Osteocyte (in vitro differentiated cells): ENCODE measurements at regions not wholly inside any gene's neighbourhood (a gene's known extent, or its start where the extent isn't known, plus 50 kb on each side); places are given as distances from the start of the nearest gene placed in this dataset.

ENCODE experiments used
- DNase-seq: peaks from one replicate; pipeline ENCODE4 v3.0.0; 2021; ENCODE audit warnings: mixed read lengths; ENCODE audit not compliant: unreplicated experiment; ENCODE audit errors: extremely low spot score
- H3K27ac Mint-ChIP-seq: one replicate; pipeline ENCODE4 v1.8.0; 2021; ENCODE audit warnings: mild to moderate bottlenecking, mixed read lengths; ENCODE audit not compliant: unreplicated experiment
- H3K27me3 Mint-ChIP-seq: one replicate; pipeline ENCODE4 v1.8.0; 2021; ENCODE audit warnings: mixed read lengths; ENCODE audit not compliant: unreplicated experiment
- H3K36me3 Mint-ChIP-seq: one replicate; pipeline ENCODE4 v1.8.0; 2021; ENCODE audit warnings: mixed read lengths; ENCODE audit not compliant: unreplicated experiment
- H3K4me1 Mint-ChIP-seq: one replicate; pipeline ENCODE4 v1.8.0; 2021; ENCODE audit warnings: mixed read lengths; ENCODE audit not compliant: unreplicated experiment
- H3K4me3 Mint-ChIP-seq: one replicate; pipeline ENCODE4 v1.8.0; 2021; ENCODE audit warnings: mild to moderate bottlenecking, moderate library complexity, mixed read lengths; ENCODE audit not compliant: unreplicated experiment
- H3K9me3 Mint-ChIP-seq: one replicate; pipeline ENCODE4 v1.8.0; 2021; ENCODE audit warnings: mixed read lengths; ENCODE audit not compliant: unreplicated experiment
- CTCF ChIP-seq: fragments of 200-600 bp; sonication (generic); IDR thresholded peaks from 2 replicates; pipeline ENCODE4 v1.5.0; 2021; ENCODE audit warnings: antibody characterized with exemption, mild to moderate bottlenecking, moderate library complexity

- no peaks in the 10 kb centered on the region for H3K4me1 Mint-ChIP-seq
- no peaks in the 10 kb centered on the region for H3K27me3 Mint-ChIP-seq
- H3K4me3 Mint-ChIP-seq, result no peak overlapping the region
- no peak overlapping the region for H3K27ac Mint-ChIP-seq
- no peaks in the 10 kb centered on the region for H3K36me3 Mint-ChIP-seq
- H3K9me3 Mint-ChIP-seq, result peaks cover 26% of the 10 kb centered on the region
- no peak for TF ChIP-seq CTCF
- DNase-seq, result no peak
Observed at GRCh38 chr16:13569986-13570385, 350.0 kb upstream of the ERCC4 start.

- no peaks in the 10 kb centered on the region for H3K4me1 Mint-ChIP-seq
Observed at GRCh38 chr16:13571036-13571435, 348.9 kb upstream of the ERCC4 start.

GRCh38 chr16:13573903-13574302, 346.1 kb upstream of the ERCC4 start:
- H3K27ac Mint-ChIP-seq, result no peak overlapping the region
- H3K4me1 Mint-ChIP-seq, result no peaks in the 10 kb centered on the region
- no peak overlapping the region for H3K4me3 Mint-ChIP-seq
- no peak for DNase-seq
- H3K36me3 Mint-ChIP-seq, result no peaks in the 10 kb centered on the region
- H3K9me3 Mint-ChIP-seq, result peaks cover 18% of the 10 kb centered on the region
- no peaks in the 10 kb centered on the region for H3K27me3 Mint-ChIP-seq
- no peak for TF ChIP-seq CTCF

More at GRCh38 chr16:13571036-13571435, 348.9 kb upstream of the ERCC4 start:
- no peaks in the 10 kb centered on the region for H3K27me3 Mint-ChIP-seq
- no peaks in the 10 kb centered on the region for H3K36me3 Mint-ChIP-seq
- no peak overlapping the region for H3K4me3 Mint-ChIP-seq
- DNase-seq, result no peak
- H3K27ac Mint-ChIP-seq, result no peak overlapping the region
- H3K9me3 Mint-ChIP-seq, result peaks cover 26% of the 10 kb centered on the region
- TF ChIP-seq CTCF, result no peak

- Mint-ChIP-seq H3K27me3 (no peaks in the 10 kb centered on the region), H3K4me1 (no peaks in the 10 kb centered on the region)
Observed at GRCh38 chr16:13586051-13586450, 333.9 kb upstream of the ERCC4 start.

GRCh38 chr16:13587181-13587580, 332.8 kb upstream of the ERCC4 start:
- Mint-ChIP-seq H3K27me3 (no peaks in the 10 kb centered on the region), H3K4me1 (no peaks in the 10 kb centered on the region), H3K9me3 (peaks cover 25% of the 10 kb centered on the region), H3K36me3 (no peaks in the 10 kb centered on the region), H3K27ac (no peak overlapping the region), H3K4me3 (no peak overlapping the region)
- TF ChIP-seq CTCF, result no peak
- DNase-seq, result no peak

More at GRCh38 chr16:13586051-13586450, 333.9 kb upstream of the ERCC4 start:
- Mint-ChIP-seq H3K27ac (no peak overlapping the region), H3K36me3 (no peaks in the 10 kb centered on the region), H3K4me3 (no peak overlapping the region), H3K9me3 (peaks cover 27% of the 10 kb centered on the region)
- TF ChIP-seq CTCF, result no peak
- no peak for DNase-seq
